Endothelial cell of umbilical vein (primary cell): ENCODE measurements at regions not wholly inside any gene's neighbourhood (a gene's known extent, or its start where the extent isn't known, plus 50 kb on each side); places are given as distances from the start of the nearest gene placed in this dataset.

ENCODE experiments used
- BruUV-seq: library from RNA; stranded (reverse); fragments of 400-500 nt; replicated peaks from 2 replicates; lab custom pipeline; 2021; lab: Mats Ljungman, UMichigan
- CTCF ChIA-PET: fragments of 300-600, 350-600 bp; sonication (Branson Sonifier 250); formaldehyde crosslinking; loops from one replicate; lab custom pipeline; 2021; ENCODE audit warnings: antibody characterized with exemption, inconsistent platforms; lab: Charles Lee
- POLR2A ChIA-PET: fragments of 300-600, 350-600 bp; sonication (Branson Sonifier 250); formaldehyde crosslinking; loops from one replicate; lab custom pipeline; 2021; ENCODE audit warnings: antibody characterized with exemption, inconsistent platforms; lab: Charles Lee
- DNase-seq: peaks from one replicate; pipeline ENCODE4 v3.0.0-alpha.2; 2011; ENCODE audit warnings: low read depth, low spot score
- FAIRE-seq: peaks from 2 replicates; lab custom pipeline; 2011; peaks lifted over from hg19 to GRCh38; lab: Jason Lieb, UNC
- H2AFZ ChIP-seq: 2 replicates; pipeline ENCODE4 v1.6.0; 2012; ENCODE audit warnings: low read depth, low read length, control low read depth, inconsistent platforms
- H3K27ac ChIP-seq: 2 replicates; pipeline ENCODE4 v1.5.1; 2011; ENCODE audit warnings: low read depth, mild to moderate bottlenecking, control low read depth, low read length, moderate library complexity; ENCODE audit not compliant: insufficient read depth
- H3K27me3 ChIP-seq, 2 experiments: 2 replicates each; pipeline versions ENCODE4 v1.6.0 to v1.6.1; 2011; ENCODE audit warnings: low read length in 2 of 2, mixed read lengths in 1 of 2; ENCODE audit not compliant: control insufficient read depth in 2 of 2, insufficient read depth in 2 of 2
- H3K36me3 ChIP-seq, 2 experiments: 2 replicates in 1 of 2; 3 replicates in 1 of 2; pipeline ENCODE4 v1.5.1; 2011; ENCODE audit warnings: low read length in 2 of 2, mild to moderate bottlenecking in 1 of 2, moderate library complexity in 1 of 2; ENCODE audit not compliant: control insufficient read depth in 2 of 2, insufficient read depth in 2 of 2; ENCODE audit errors: extremely low read depth in 1 of 2
- H3K4me1 ChIP-seq: 3 replicates; pipeline ENCODE4 v1.5.1; 2011; ENCODE audit warnings: mild to moderate bottlenecking, low read length; ENCODE audit not compliant: control insufficient read depth, insufficient read depth; ENCODE audit errors: extremely low read depth
- H3K4me2 ChIP-seq: 2 replicates; pipeline ENCODE4 v1.6.1; 2011; ENCODE audit warnings: low read length, control low read depth, mixed read lengths; ENCODE audit not compliant: insufficient read depth
- H3K4me3 ChIP-seq, 3 experiments: fragments of 200-600 bp in 1 of 3; sonication (generic), shearing (Covaris generic) in 1 of 3; replicated peaks in 1 of 3; 2 replicates each; pipeline ENCODE4 v1.5.1; 2011 to 2016; ENCODE audit warnings: control low read depth in 3 of 3, low read length in 3 of 3, mild to moderate bottlenecking in 2 of 3, inconsistent platforms in 1 of 3, low read depth in 1 of 3, moderate library complexity in 1 of 3; ENCODE audit not compliant: insufficient read depth in 1 of 3
- H3K79me2 ChIP-seq: 2 replicates; pipeline ENCODE4 v1.6.0; 2012; ENCODE audit warnings: low read length, inconsistent platforms; ENCODE audit not compliant: control insufficient read depth, insufficient read depth
- H3K9ac ChIP-seq: replicated peaks from 2 replicates; pipeline ENCODE3; 2011; ENCODE audit warnings: low read length, control low read depth; ENCODE audit not compliant: insufficient read depth; ENCODE audit errors: extremely low read depth
- H3K9me1 ChIP-seq: replicated peaks from 3 replicates; pipeline ENCODE4 v1.6.0; 2011; ENCODE audit warnings: mild to moderate bottlenecking, low read length; ENCODE audit not compliant: control insufficient read depth, insufficient read depth; ENCODE audit errors: extremely low read depth
- H3K9me3 ChIP-seq: replicated peaks from 2 replicates; pipeline ENCODE4 v1.5.1; 2012; ENCODE audit warnings: low read length, inconsistent platforms; ENCODE audit not compliant: control insufficient read depth, insufficient read depth
- H4K20me1 ChIP-seq: replicated peaks from 2 replicates; pipeline ENCODE3; 2011; ENCODE audit warnings: mild to moderate bottlenecking, low read length; ENCODE audit not compliant: control insufficient read depth, insufficient read depth; ENCODE audit errors: extremely low read depth
- EZH2 ChIP-seq: IDR thresholded peaks from 2 replicates; pipeline ENCODE4 v1.6.1; 2012; ENCODE audit warnings: borderline replicate concordance, low read depth, mild to moderate bottlenecking, moderate library complexity, low read length, inconsistent platforms; ENCODE audit not compliant: severe bottlenecking
- FOS ChIP-seq: IDR thresholded peaks from 2 replicates; pipeline ENCODE4 v1.6.1; 2011; ENCODE audit warnings: mild to moderate bottlenecking, low read length, moderate library complexity, borderline replicate concordance; ENCODE audit not compliant: insufficient read depth
- GATA2 ChIP-seq: IDR thresholded peaks from 2 replicates; pipeline ENCODE4 v1.7.0; 2011; ENCODE audit warnings: low read depth, mild to moderate bottlenecking, moderate library complexity, mixed read lengths, low read length; ENCODE audit not compliant: insufficient read length, insufficient read depth
- JUN ChIP-seq: IDR thresholded peaks from 2 replicates; pipeline ENCODE4 v1.6.1; 2011; ENCODE audit warnings: borderline replicate concordance, low read depth; ENCODE audit not compliant: insufficient read length, insufficient read depth
- MYC ChIP-seq: IDR thresholded peaks from one replicate; pipeline ENCODE4 v1.6.1; 2011; ENCODE audit warnings: mild to moderate bottlenecking, low read depth, low read length
- POLR2A ChIP-seq: IDR thresholded peaks from 2 replicates; pipeline ENCODE4 v1.6.1; 2012; ENCODE audit warnings: low read depth, mild to moderate bottlenecking, control low read depth, low read length
- POLR2AphosphoS5 ChIP-seq: IDR thresholded peaks from 2 replicates; pipeline ENCODE4 v1.6.1; 2012; ENCODE audit warnings: low read depth, mild to moderate bottlenecking, control low read depth, low read length, moderate library complexity; ENCODE audit not compliant: insufficient read depth
- dilution Hi-C: fragments of 300-500 bp; cut with MboI; formaldehyde crosslinking; loops from one replicate; pipeline ENCODE4 v1.15.0; 2019; ENCODE audit warnings: low sequenced_read_pairs; ENCODE audit not compliant: extremely low pct_ligation_motif_present
- intact Hi-C: fragments of 100-400 bp; cut with micrococcal nuclease; formaldehyde crosslinking; loops from one replicate; pipeline ENCODE4 v1.10.0; 2022
- TF ChIP-seq, protein P1 (sequence below): IDR thresholded peaks from 2 replicates; pipeline ENCODE4 v1.6.1; 2011; ENCODE audit not compliant: insufficient read depth, insufficient read length
- TF ChIP-seq, protein P2 (sequence below), 2 donors: IDR thresholded peaks; 1 replicate in 1 of 2; 2 replicates in 1 of 2; pipeline ENCODE4 v1.5.1; 2011; ENCODE audit warnings: low read length in 2 of 2, mild to moderate bottlenecking in 2 of 2, moderate library complexity in 2 of 2, control low read depth in 1 of 2, inconsistent platforms in 1 of 2, low read depth in 1 of 2; ENCODE audit not compliant: insufficient read depth in 1 of 2; ENCODE audit errors: extremely low read depth in 1 of 2

DNA sequence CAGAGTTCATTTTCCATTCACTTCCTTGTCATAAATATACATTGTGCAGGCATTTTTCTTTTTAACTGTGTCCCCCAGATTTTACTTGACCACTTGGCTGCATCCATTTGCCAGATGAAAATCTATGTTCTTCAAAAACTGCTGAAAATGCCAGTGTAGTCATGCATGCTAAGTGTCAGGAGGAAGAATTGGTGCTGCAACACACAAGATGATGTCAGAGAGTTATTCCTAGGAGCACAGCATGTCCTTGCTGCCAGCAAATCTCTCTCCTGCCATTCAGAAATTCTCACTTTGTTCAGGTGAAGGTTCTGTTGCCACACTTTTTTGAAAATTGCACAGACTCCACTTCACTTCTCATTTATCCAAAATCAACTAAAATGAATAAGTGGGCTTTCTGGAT, 106.4 kb upstream of the MAGI3 start:
- DNase-seq (no peak), FAIRE-seq (no peak)
- Histone ChIP-seq H3K9me3 (no peaks in the 10 kb centered on the region), H3K9ac (no peak overlapping the region), H3K4me2 (no peak overlapping the region), H3K4me3 (no peak overlapping the region), H3K36me3 (no peaks in the 10 kb centered on the region), H3K79me2 (no peaks in the 10 kb centered on the region), H2AFZ (no peak overlapping the region), H3K4me1 (no peaks in the 10 kb centered on the region), H3K27me3 (peaks cover 7 to 27% of the 10 kb centered on the region in 2 experiments), H4K20me1 (no peaks in the 10 kb centered on the region), H3K27ac (no peak overlapping the region), H3K9me1 (no peaks in the 10 kb centered on the region)
- dilution Hi-C loops: no loop called here
- intact Hi-C loops: no loop called here
- ChIA-PET CTCF (no interaction called here), POLR2A (no interaction called here)
- BruUV-seq: no TSS peak
- TF ChIP-seq JUN (no peak), MYC (no peak), POLR2AphosphoS5 (no peak), EZH2 (no peak), FOS (no peak)
- TF ChIP-seq, protein P1, sequence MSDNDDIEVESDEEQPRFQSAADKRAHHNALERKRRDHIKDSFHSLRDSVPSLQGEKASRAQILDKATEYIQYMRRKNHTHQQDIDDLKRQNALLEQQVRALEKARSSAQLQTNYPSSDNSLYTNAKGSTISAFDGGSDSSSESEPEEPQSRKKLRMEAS: no peak

DNA sequence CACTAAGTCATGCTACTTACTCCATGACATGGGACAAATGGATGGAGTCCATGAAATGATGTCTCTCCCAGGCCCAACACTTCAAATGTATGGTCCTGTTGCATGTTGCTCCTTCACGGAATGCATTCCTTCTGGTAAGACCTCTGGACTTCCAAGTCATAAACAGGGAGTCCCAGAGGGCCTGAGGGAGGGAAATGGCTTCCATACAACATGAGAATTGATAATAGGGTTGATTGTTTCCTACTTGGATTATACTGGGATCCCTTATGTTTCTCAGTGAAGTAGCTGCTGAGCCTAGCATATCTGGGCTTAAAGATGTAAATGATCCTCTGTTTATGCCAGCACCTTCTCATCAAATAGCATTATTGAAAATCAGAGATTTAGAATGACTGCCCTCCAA, 104.2 kb upstream of the MAGI3 start:
- dilution Hi-C loops (no loop called here), intact Hi-C loops (no loop called here)
- no peak overlapping the region for H3K9ac ChIP-seq
- H3K4me2 ChIP-seq: no peak overlapping the region
- H3K79me2 ChIP-seq: no peaks in the 10 kb centered on the region
- H3K4me1 ChIP-seq: no peaks in the 10 kb centered on the region
- no peaks in the 10 kb centered on the region for H3K9me3 ChIP-seq
- BruUV-seq: no TSS peak
- no peaks in the 10 kb centered on the region for H4K20me1 ChIP-seq
- POLR2A ChIA-PET: no interaction called here
- no peak overlapping the region for H3K4me3 ChIP-seq
- peaks cover 2 to 22% of the 10 kb centered on the region in 2 experiments for H3K27me3 ChIP-seq
- FAIRE-seq (no peak), DNase-seq (no peak)
- no peaks in the 10 kb centered on the region for H3K36me3 ChIP-seq
- H2AFZ ChIP-seq: no peak overlapping the region
- H3K27ac ChIP-seq: no peak overlapping the region
- CTCF ChIA-PET: no interaction called here
- TF ChIP-seq FOS: no peak
- TF ChIP-seq, protein P1: no peak
- no peak for TF ChIP-seq JUN
- no peak for TF ChIP-seq GATA2
- TF ChIP-seq POLR2A: no peak
- TF ChIP-seq POLR2AphosphoS5: no peak
- no peak for TF ChIP-seq MYC
- TF ChIP-seq, protein P2, sequence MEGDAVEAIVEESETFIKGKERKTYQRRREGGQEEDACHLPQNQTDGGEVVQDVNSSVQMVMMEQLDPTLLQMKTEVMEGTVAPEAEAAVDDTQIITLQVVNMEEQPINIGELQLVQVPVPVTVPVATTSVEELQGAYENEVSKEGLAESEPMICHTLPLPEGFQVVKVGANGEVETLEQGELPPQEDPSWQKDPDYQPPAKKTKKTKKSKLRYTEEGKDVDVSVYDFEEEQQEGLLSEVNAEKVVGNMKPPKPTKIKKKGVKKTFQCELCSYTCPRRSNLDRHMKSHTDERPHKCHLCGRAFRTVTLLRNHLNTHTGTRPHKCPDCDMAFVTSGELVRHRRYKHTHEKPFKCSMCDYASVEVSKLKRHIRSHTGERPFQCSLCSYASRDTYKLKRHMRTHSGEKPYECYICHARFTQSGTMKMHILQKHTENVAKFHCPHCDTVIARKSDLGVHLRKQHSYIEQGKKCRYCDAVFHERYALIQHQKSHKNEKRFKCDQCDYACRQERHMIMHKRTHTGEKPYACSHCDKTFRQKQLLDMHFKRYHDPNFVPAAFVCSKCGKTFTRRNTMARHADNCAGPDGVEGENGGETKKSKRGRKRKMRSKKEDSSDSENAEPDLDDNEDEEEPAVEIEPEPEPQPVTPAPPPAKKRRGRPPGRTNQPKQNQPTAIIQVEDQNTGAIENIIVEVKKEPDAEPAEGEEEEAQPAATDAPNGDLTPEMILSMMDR (IDR thresholded peaks at IDR 0.05; ENCODE audit: extremely low read depth in 1 of 2, insufficient read depth in 1 of 2, low read depth in 1 of 2, low read length in 2 of 2): no peak
- no peak for TF ChIP-seq EZH2
- no peaks in the 10 kb centered on the region for H3K9me1 ChIP-seq
